GM19351 (cell line): ENCODE measurements at regions not wholly inside any gene's neighbourhood (a gene's known extent, or its start where the extent isn't known, plus 50 kb on each side); places are given as distances from the start of the nearest gene placed in this dataset.
"Not testable (repeated sequence)": the region's sequence is repeated elsewhere in the genome, so short reads cannot be mapped to it uniquely, and the experiment has no call there.

Experiments used
- ATAC-seq: cut with Tn5 transposase; IDR thresholded peaks from one replicate; pipeline ENCODE4 v1.9.1; 2021; ENCODE audit warnings: mild to moderate bottlenecking, moderate library complexity; ENCODE audit not compliant: unreplicated experiment

DNA sequence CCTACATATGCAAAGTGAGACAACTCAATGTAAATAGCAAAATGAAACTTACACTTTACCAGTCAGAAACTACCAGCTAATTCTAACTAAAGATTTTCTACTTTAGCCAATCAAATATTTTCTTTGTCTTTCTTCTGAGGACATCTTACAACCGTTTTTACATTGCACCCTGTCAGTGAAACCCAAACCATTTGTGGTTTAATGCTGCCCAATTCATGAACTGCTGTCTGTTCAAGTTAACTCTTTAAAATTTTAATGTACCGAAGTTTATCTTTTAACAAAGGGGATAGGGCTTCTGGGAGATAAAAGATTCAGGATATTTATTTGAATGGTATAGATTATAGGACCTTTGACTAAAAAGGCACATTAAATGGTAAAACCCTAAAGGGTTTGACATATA lies 121.3 kb upstream of the HDDC2 start:
- no peak for ATAC-seq

DNA sequence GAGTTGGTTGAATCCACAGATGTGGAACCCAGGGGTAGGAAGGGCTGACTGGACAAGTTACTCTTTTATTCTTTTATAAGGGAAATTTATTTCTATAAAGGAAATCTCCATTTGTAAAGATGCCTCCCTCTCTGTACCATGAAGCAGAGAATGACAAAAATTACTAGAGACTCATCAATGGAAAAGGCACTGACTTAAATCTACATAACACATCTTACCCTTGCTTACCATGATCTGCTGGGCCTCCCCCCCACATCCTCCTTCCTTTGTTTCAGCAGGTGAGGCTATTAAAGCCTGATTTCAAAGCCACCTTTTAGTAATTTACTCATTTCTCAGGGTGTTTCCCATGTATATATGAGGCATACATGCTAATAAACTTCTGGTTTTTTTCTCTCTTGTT lies 130.2 kb upstream of the HDDC2 start:
- no peak for ATAC-seq

DNA sequence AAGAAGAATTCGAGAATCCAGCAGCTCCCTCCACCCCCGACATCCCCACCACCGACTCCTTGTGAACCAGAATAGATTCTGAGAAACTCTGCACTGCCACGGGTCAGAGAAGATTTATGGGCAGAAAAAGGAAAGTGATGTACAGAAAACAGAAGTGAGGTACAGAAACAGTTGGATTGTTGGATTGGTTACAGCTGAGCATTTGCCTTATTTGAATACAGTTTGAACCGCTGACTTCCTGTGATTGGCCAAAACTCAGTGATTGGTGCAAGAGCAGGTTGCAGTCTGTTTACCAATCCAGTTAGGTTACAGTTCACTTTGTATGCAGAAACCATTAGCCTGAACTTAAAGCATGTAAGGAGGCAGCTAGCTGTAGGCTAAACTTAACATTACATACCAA lies 131.2 kb upstream of the HDDC2 start:
- ATAC-seq, result peak; percentile 73

DNA sequence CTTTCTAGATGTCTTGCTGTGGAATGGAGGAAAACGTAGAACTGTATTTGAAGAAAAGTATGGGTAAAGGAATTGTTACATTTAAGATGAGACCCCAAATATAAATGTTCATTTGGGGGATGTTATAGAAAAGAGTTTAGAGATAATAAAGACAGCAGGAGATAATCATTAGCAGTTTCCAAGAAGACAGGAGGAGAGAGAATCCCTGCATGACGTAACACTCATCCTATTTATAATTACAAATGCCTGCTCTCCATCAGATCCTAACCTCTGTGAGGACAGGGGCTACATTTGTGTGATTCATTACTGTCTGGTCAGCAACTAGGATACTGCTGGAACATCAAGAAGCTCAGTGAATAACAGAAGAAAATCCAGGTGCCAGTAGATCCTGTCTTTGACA lies 133.0 kb upstream of the HDDC2 start:
- ATAC-seq, result no peak

DNA sequence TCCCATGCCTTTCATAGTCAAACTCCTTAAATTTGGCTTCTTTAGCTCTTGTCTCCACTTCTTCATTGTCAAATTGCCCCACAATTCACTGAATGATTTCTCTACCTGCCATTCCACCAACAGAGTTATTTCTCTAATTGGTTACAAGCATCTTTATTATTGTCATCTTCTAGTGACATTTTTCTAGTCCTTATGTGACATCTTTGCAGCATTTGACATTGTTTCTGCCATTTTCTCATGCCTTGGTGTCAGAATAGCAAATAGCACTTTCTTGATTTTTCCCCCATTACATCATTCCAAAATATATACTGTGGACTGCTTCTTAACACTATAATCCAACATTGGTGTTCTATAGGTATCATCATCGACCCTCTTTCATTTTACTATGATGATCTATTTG lies 137.7 kb upstream of the HDDC2 start:
- ATAC-seq, result no peak

DNA sequence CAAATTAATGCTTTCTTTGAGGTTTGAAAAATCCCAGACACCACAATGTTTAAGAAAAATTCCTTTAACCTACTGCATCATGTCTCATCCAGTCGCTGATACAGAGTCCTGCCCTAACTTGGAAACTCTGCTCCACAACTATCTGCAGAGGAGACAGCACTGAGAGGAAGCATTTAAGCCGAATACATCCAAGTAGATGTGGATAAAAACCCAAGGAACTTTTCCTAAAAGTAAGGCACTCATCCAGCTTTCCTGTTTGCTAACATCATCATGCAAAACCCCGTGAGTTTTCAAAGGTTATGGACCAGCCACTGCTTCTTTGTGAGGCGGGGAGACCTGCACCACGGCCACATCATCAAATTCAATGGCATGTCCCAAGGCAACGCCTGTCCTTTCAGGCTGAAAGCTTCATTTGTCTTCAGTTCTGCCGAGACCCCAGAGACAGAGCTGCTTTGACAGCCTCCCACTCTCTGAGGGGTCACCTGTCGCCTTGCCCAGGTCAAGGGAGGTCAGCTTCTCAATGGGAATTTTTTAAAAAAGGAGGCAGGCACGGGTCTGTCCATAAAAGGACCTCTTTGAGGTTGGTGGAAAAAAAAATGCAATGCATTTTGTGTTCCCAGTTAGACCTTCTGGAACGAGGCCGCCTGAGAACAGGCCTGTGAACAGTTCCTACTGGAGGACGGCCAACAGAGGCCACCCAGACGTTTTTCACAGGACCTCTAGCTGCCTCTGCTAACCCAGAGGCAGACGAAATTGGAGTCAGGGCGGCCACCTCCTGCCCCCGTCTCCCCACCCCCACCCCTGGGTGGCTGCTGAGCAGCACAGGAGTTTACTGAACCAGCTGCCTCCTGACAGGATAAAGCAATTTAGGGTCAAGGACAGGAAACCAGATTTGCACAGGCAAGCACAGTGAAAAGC lies 142.5 kb upstream of the HDDC2 start:
- ATAC-seq, result no peak

DNA sequence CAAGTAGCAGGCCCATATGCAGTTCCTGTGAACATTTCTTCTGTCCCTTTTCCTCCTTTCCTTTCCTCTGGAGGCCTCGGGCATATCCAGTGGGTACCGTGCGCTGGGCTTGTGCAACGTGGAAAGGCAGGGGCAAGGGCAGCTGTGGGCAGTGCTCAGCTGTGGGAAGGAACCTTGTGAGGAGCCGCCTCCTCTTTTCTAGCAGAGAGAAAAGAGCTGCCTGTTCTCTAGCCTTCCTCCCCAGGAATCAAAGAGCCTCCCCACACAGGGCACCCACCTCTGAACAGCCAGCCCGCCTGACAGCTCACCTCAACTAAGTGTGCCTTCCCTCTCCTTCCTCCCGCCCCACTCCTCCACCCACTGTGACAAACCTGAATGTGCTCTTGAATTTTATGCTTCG lies 143.3 kb upstream of the HDDC2 start:
- ATAC-seq, result no peak

DNA sequence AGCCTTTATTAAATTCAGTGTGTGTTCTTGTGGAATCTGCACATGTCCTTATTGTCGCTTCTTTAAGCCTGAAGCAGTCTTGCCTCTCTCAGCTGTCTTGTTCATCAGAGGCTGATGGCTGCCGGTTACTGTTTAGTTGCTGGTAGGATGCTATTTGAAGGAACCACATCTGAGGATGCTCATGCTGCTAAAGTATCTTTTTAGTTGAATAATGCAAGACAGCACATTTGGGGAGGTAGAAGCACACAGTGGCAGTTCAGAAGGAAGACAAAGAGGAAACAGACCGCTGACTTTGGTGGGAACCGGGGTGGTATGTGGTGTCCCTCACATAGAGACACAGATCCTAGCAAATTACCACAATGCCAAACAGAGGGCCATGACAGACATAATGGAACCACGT lies 144.2 kb upstream of the HDDC2 start:
- no peak for ATAC-seq

DNA sequence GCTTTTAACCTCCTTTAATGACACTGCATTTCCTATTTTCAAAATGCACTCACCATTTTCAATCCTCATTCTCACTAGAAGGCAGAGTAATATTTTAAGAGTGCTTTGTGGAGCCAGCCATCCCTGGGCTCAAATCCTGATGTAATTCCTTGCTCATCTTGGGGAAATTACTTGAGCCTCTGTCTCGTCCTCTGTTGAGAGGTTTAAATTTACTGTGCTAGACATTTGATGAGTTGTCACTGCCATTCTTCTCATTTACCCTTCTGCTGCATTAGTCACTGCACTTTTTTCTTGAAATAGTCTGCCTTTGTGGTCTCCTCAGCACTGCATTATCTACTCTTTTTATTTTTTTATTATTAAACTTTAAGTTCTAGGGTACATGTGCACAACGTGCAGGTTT lies 150.0 kb upstream of the HDDC2 start:
- no peak for ATAC-seq

DNA sequence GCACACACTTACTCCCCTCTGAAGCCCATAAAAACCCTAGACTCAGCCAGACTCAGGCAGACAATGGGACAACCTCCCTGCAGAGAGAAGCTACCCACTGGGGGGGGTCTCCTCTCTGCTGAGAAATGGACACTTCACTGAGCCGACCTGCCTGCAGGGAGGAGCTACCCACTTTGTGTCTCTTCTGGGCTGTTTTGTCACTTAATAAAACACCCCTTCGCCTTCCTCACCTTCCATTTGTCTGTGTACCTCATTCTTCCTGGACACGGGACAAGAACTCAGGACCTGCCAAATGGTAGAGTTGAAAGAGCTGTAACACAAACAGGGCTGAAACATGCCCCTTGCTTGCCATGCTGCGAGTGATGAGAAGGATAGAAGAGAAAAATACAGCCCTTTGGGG lies 151.7 kb upstream of the HDDC2 start:
- no peak for ATAC-seq

DNA sequence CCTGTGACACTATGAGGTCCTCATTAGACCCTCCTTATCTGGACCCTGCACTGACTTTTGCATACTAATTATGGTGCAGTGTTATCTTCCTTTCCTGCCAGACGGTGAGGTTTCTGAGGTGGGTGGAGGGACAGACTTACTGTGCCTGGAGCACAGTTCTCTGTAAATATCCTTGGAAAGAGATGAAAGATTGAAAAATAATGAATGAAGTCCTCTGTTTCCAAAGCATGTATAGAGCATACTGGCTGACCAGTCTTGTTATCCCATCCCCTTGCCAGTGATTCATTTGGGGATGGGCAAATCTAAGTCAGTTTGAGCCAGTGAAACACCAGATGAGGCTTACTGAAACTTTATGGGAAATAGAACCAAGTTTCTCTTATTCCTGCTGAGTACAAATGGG lies 152.6 kb upstream of the HDDC2 start:
- no peak for ATAC-seq

DNA sequence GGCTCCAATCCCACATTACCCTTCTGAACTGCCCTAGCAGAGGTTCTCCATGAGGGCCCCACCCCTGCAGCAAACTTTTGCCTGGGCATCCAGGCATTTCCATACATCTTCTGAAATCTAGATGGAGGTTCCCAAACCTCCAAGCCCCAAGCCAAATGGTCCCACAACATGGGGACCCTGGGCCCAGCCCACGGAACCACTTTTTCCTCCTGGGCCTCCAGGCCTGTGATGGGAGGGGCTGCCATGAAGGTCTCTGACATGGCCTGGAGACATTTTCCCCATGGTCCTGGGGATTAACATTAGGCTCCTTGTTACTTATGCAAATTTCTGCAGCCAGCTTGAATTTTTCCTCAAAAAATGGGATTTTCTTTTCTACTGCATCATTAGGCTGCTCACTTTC lies 156.7 kb upstream of the HDDC2 start:
- not testable (repeated sequence) for ATAC-seq

DNA sequence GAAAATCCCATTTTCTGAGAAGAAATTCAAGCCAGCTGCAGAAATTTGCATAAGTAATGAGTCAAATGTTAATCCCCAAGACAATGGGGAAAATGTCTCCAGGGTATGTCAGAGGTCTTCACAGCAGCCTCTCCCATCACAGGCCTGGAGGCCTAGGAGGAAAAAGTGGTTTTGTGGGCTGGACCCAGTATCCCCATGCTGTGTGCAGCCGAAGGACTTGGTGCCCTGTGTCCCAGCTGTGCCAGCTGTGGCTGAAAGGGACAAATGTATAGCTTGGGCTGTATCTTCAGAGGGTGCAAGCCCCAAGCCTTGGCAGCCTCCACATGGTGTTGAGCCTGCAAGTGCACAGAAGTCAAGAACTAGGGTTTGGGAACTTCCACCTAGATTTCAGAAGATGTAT lies 163.6 kb upstream of the HDDC2 start:
- ATAC-seq, result not testable (repeated sequence)

DNA sequence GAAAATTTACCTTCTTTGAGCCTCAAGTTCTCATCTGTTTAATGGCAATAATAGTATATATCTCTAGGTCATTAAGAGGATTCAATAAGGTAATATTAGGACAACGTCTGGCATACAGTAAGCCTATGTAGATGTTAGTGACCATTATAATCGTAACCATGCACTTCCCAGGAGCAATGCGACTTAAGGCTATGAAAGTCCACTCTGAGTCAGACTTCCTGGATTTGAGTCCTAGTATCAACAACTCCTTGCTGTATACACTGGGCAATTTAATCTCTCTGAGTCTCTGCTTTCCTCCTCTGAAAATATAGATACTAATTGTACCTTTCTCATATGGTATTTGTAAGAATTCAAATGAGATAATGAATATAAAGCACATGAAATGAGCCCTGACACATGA lies 168.1 kb upstream of the HDDC2 start:
- no peak for ATAC-seq

DNA sequence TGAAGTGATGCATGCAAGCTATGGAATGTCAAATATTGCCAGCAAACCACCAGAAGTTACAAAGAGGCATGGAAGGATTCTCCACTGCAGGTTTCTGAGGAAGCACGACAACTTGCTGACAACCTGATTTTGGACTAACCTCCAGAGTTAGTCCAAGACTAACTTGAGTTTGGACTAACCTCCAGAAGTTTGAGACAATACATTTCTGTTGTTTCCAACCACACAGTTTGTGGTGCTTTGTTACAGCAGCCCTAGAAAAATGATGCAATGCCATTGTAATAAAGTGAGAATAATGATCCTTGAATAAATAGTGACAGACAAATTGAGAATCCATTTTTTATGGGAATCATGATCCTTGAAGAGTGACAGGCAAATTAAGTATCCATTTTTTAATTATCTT lies 169.9 kb upstream of the HDDC2 start:
- no peak for ATAC-seq

DNA sequence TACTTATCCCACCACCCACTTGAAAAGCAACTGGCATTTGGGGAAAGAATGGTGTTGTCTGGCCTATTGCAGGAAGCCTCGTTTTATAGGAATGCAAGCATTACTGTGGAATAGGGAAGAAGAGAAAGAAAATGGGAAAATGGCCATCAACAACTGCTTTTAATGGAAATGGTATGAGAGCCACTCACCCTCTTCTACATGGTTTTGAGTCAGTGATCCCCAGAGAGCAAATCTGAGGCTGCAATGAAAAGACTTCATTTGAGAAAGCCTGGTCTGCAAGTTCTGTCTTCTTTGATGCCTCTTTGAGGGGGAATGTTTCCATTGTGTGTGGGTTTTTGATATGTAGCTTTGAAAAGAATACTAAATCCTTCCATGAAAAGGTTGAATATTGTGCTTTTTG lies 172.3 kb upstream of the HDDC2 start:
- ATAC-seq, result no peak

DNA sequence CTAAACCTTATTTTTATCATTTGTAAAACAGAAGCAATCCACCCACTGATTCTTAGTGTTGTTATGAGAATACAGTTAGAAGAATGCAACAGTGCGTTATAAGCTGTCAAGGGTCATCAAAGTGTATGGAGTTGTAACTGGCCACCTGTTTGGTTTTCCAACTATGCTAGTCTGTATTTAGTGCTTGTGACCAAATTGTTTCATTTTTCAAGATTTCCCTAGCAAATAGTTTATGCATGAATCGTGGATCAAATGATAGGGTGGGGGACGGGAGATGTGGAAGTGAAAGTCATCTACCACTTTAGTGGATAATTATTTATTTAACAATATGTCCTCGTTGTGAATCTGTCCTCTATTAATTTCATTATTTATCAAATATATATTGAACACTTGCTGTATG lies 175.4 kb upstream of the HDDC2 start:
- ATAC-seq, result no peak

DNA sequence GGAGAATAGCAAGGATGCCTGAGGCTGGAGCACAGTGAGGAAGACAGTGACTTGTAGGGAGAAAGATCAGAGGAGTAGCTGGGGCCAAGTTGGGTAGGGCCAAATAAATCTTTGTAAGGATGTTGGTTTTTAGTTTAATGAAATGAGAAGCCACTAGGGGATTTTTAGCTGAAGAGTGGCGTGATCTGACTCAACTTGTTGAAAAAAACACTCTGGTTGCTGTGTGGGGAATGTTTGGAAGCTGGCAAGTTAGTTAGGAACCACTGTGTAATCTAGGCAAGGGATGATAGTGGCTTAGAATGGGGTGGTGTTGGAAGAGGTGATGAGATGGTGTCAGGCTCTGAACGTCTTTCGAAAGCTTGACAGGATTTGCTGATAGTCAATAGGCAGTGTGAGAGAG lies 176.1 kb upstream of the HDDC2 start:
- no peak for ATAC-seq

DNA sequence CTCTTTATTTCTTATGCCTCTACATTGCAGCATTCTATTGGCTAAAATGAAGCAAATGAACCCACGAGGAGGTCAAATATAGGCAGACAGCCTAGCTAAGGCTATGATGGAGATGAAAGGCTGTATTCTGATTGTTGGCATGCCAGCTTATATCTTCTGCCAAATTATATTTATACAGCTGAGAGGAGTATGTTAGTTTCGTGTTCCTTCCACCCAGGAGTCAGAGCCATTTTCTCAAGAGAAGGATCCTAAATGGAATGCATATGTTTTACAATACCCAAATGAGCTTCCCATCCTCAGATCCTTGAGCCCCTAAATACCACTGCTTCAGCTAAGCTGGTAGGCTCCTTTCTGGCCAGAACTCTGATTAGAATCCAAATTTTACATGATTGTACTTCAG lies 178.4 kb upstream of the HDDC2 start:
- no peak for ATAC-seq

DNA sequence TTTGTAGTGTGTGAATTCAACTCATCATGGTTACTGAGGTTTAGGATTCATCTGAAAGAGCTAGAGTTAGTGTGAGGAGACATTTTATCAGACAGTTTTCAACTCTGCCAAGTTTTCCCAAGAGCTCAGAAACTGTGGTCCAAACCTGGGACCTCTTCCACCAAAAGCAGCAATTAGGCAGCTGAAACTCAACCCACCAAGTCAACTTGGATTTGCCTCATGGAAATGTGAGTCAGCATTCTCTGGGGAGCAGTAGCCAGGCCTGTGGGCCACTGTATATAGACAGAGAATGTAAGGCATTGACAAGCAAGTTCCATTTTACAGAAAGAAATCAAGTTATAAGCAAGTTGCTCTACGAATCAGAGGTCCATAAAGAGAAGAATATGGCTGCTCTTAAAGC lies 178.8 kb upstream of the HDDC2 start:
- no peak for ATAC-seq

DNA sequence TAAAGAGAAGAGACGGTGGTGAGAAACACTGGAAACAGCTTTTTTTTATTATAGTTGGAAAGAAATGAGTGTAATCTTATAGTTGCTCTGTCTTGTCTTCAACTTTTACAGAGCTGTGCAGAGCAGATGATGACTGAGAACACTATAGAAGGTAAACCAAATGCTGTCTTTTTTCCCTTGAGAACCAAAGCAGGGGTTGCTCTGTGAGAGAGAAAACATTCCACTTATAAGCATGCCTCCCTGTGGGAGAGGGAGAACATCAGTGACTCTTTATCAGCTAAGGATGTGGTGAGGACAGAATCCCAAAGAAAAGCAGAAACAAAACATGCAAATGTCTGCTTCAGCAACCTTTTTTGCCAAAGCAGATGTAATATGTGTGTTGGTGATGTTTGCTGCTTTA lies 179.3 kb upstream of the HDDC2 start:
- ATAC-seq, result no peak

DNA sequence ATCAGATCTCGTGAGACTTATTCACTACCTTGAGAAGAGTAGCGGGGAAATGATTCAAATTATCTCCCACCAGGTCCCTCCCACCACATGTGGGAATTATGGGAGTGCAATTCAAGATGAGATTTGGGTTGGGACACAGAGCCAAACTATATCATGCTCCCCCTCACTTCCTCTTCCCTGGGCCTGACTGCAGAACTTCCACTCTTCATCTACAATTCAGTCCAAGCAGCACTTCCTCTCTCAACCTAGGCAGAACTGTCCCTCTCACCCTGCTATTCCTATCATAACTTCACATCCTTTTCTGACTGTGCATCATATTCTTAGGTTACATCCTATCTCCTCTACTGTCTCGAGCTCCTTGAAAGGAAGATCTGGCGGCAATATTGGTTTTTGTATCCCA lies 184.0 kb upstream of the HDDC2 start:
- no peak for ATAC-seq

DNA sequence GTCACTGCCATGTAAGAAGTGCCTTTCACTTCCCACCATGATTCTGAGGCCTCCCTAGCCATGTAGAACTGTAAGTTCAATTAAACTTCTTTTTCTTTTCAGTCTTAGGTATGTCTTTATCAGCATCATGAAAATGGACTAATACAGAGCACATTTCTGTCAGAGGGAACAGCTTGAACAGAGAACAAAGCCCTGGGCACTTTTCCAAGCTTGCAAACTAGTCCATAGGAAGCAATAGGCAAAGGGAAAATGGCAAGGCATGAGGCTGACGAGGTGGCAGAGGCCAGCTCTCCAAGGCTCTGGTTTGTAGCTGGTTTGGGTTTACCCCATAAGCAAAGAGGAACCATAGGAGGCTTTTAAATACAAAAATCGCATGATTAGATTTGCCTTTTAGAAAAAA lies 185.1 kb upstream of the HDDC2 start:
- ATAC-seq, result no peak
